ENCODE measurements at regions not wholly inside any gene's neighbourhood (a gene's known extent, or its start where the extent isn't known, plus 50 kb on each side); places are given as distances from the start of the nearest gene placed in this dataset.

DNA sequence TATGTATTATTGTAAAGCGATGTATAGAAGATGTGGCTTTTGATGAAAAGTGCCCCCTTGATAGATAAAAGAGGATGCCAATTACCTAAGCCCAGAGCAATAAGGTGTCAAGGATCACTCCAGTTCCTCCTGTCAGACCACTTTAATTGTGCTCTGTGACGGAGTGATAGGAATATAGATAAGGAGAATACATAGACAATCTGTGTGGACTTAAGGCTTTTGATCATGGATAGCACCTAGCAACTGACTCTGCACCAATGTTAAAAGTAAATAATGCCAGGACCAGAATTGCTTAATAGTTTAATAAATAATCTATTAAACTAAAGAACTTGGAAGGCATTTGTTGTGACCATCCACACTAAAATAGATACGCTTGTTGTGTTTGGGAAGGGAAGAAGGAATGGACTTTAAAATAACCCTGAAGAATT is 390.7 kb upstream of the ARGLU1 start:
- no peak for TF ChIP-seq ZNF341 (tag by site-specific recombination; IDR thresholded peaks at IDR 0.05; ENCODE audit: low read depth)
- TF ChIP-seq, protein P1, sequence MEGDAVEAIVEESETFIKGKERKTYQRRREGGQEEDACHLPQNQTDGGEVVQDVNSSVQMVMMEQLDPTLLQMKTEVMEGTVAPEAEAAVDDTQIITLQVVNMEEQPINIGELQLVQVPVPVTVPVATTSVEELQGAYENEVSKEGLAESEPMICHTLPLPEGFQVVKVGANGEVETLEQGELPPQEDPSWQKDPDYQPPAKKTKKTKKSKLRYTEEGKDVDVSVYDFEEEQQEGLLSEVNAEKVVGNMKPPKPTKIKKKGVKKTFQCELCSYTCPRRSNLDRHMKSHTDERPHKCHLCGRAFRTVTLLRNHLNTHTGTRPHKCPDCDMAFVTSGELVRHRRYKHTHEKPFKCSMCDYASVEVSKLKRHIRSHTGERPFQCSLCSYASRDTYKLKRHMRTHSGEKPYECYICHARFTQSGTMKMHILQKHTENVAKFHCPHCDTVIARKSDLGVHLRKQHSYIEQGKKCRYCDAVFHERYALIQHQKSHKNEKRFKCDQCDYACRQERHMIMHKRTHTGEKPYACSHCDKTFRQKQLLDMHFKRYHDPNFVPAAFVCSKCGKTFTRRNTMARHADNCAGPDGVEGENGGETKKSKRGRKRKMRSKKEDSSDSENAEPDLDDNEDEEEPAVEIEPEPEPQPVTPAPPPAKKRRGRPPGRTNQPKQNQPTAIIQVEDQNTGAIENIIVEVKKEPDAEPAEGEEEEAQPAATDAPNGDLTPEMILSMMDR (tag by site-specific recombination; IDR thresholded peaks at IDR 0.05), result no peak
- TF ChIP-seq ZNF777 (tag by site-specific recombination; IDR thresholded peaks at IDR 0.05; ENCODE audit: borderline replicate concordance), result no peak
- TF ChIP-seq ZXDB (tag by site-specific recombination; IDR thresholded peaks at IDR 0.05), result no peak
- TF ChIP-seq, protein P2, sequence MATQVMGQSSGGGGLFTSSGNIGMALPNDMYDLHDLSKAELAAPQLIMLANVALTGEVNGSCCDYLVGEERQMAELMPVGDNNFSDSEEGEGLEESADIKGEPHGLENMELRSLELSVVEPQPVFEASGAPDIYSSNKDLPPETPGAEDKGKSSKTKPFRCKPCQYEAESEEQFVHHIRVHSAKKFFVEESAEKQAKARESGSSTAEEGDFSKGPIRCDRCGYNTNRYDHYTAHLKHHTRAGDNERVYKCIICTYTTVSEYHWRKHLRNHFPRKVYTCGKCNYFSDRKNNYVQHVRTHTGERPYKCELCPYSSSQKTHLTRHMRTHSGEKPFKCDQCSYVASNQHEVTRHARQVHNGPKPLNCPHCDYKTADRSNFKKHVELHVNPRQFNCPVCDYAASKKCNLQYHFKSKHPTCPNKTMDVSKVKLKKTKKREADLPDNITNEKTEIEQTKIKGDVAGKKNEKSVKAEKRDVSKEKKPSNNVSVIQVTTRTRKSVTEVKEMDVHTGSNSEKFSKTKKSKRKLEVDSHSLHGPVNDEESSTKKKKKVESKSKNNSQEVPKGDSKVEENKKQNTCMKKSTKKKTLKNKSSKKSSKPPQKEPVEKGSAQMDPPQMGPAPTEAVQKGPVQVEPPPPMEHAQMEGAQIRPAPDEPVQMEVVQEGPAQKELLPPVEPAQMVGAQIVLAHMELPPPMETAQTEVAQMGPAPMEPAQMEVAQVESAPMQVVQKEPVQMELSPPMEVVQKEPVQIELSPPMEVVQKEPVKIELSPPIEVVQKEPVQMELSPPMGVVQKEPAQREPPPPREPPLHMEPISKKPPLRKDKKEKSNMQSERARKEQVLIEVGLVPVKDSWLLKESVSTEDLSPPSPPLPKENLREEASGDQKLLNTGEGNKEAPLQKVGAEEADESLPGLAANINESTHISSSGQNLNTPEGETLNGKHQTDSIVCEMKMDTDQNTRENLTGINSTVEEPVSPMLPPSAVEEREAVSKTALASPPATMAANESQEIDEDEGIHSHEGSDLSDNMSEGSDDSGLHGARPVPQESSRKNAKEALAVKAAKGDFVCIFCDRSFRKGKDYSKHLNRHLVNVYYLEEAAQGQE (tag by site-specific recombination; IDR thresholded peaks at IDR 0.05), result no peak
- no peak for TF ChIP-seq ZNF391 (tag by site-specific recombination; IDR thresholded peaks at IDR 0.05; ENCODE audit: borderline replicate concordance, low read depth)
- TF ChIP-seq ZNF521 (tag by site-specific recombination; IDR thresholded peaks at IDR 0.05), result no peak
- TF ChIP-seq ZNF292 (tag by site-specific recombination; IDR thresholded peaks at IDR 0.05; ENCODE audit: borderline replicate concordance, low read depth), result no peak
- no peak for TF ChIP-seq ZNF530 (tag by site-specific recombination; IDR thresholded peaks at IDR 0.05; ENCODE audit: low read depth)
- no peak for TF ChIP-seq ZNF664 (tag by site-specific recombination; IDR thresholded peaks at IDR 0.05)
